ENCODE measurements at regions not wholly inside any gene's neighbourhood (a gene's known extent, or its start where the extent isn't known, plus 50 kb on each side); places are given as distances from the start of the nearest gene placed in this dataset.

DNA sequence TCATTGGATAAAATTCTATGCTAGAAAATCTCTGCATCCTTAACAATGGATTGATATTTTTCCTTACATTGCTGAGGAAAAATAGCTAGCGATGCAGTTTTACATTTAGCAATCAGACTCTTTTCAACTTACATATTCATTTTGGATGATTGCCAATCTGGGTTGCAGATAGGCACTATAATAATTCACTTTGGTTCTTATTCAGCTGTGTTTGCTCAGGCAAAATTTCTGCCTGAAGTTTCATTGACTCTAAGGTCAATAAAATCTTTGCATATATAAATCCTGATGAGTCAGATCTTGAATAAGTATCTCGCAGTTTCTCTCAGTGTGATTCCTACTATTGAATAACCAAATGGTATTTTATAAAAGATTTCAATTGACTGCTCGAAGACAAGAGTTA lies 1105.8 kb downstream of the CDH18 start:
- TF ChIP-seq, protein P1, sequence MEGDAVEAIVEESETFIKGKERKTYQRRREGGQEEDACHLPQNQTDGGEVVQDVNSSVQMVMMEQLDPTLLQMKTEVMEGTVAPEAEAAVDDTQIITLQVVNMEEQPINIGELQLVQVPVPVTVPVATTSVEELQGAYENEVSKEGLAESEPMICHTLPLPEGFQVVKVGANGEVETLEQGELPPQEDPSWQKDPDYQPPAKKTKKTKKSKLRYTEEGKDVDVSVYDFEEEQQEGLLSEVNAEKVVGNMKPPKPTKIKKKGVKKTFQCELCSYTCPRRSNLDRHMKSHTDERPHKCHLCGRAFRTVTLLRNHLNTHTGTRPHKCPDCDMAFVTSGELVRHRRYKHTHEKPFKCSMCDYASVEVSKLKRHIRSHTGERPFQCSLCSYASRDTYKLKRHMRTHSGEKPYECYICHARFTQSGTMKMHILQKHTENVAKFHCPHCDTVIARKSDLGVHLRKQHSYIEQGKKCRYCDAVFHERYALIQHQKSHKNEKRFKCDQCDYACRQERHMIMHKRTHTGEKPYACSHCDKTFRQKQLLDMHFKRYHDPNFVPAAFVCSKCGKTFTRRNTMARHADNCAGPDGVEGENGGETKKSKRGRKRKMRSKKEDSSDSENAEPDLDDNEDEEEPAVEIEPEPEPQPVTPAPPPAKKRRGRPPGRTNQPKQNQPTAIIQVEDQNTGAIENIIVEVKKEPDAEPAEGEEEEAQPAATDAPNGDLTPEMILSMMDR (conservative IDR thresholded peaks at IDR 0.05 in 1 of 2, IDR thresholded peaks at IDR 0.05 in 1 of 2; ENCODE audit: extremely low read depth in 1 of 2, insufficient read depth in 1 of 2, low read depth in 1 of 2, low read length in 2 of 2), result no peak
- no peak for TF ChIP-seq EZH2 (IDR thresholded peaks at IDR 0.05; ENCODE audit: borderline replicate concordance, low read length)
